ENCODE measurements at regions not wholly inside any gene's neighbourhood (a gene's known extent, or its start where the extent isn't known, plus 50 kb on each side); places are given as distances from the start of the nearest gene placed in this dataset.
"Not testable (repeated sequence)": the region's sequence is repeated elsewhere in the genome, so short reads cannot be mapped to it uniquely, and the experiment has no call there.

DNA sequence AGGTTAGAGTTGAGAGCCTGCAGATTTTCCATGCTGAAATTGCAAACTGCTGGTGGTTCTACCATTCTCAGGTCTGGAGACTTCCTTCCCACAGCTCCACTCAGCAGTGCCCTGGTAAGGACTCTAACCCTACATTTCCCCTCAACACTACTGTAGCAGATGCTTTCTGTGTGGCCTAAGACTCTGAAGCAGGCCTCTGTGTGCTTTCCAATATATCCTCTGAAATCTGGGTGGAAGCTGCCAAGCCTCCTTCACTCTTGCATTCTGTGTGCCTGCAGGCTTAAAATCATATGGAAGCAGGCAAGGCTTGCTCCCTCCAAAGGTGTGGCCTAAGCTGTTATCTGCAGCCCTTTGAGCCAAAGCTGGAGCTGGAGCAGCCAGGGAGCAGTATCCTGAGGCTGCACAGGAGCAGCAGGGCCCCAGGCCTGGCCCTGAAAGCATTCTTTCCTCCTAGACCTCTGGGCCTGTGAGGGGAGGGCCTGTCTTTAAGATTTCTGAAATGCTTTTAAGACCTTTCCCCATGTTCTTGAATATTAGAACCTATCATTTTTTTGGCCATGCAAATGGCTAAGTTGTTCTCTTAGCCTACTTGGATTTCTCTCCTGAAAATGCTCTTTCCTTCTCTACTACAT lies 134.1 kb upstream of the TSHZ3 start:
- H3K9me3 ChIP-seq (ENCODE audit: control insufficient read depth in 1 of 2, low read length in 2 of 2) = peaks cover 0 to 3% of the 10 kb centered on the region in 2 donors

DNA sequence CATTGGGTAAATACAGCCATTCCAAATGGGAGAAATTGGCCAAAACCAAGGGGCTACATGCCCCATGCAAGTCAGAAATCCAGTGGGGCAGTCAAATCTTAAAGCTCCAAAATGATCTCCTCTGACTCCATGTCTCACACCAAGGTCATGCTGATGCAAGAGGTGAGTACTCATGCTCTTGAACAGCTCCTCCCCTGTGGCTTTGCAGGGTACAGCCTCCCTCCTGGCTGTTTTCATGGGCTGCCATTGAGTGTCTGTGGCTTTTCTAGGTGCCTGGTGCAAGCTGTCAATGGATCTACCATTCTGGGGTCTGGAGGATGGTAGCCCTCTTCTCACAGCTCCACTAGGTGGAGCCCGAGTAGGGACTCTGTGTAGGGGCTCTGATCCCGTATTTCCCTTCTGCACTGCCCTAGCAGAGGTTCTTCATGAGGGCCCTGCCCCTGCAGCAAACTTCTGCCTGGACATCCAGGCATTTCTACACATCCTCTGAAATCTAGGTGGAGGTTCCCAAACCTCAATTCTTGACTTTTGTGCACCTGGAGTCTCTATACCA lies 135.7 kb upstream of the TSHZ3 start:
- H3K4me1 ChIP-seq (ENCODE audit: control insufficient read depth in 1 of 2, insufficient read depth in 2 of 2, low read length in 2 of 2); H3K27me3 ChIP-seq (ENCODE audit: control insufficient read depth in 1 of 2, insufficient read depth in 2 of 2, low read length in 2 of 2); H3K9ac ChIP-seq (ENCODE audit: low read depth in 1 of 2, low read length in 2 of 2); H3K9me3 ChIP-seq (ENCODE audit: control insufficient read depth in 1 of 2, low read length in 2 of 2); H3K4me3 ChIP-seq (ENCODE audit: low read depth in 1 of 2, low read length in 2 of 2); H3K36me3 ChIP-seq (ENCODE audit: control insufficient read depth in 1 of 2, insufficient read depth in 2 of 2, low read length in 2 of 2); H3K27ac ChIP-seq (ENCODE audit: low read depth, low read length): not testable (repeated sequence)

More for the DNA sequence above, 134.1 kb upstream of the TSHZ3 start:
- no peak overlapping the region for H3K9ac ChIP-seq (ENCODE audit: low read depth in 1 of 2, low read length in 2 of 2)
- H3K36me3 ChIP-seq (ENCODE audit: control insufficient read depth in 1 of 2, insufficient read depth in 2 of 2, low read length in 2 of 2) = no peaks in the 10 kb centered on the region
- H3K4me3 ChIP-seq (ENCODE audit: low read depth in 1 of 2, low read length in 2 of 2) = no peak overlapping the region
- H3K4me1 ChIP-seq (ENCODE audit: control insufficient read depth in 1 of 2, insufficient read depth in 2 of 2, low read length in 2 of 2) = no peaks in the 10 kb centered on the region
- no peaks in the 10 kb centered on the region for H3K27me3 ChIP-seq (ENCODE audit: control insufficient read depth in 1 of 2, insufficient read depth in 2 of 2, low read length in 2 of 2)
- no peak overlapping the region for H3K27ac ChIP-seq (ENCODE audit: low read depth, low read length)

DNA sequence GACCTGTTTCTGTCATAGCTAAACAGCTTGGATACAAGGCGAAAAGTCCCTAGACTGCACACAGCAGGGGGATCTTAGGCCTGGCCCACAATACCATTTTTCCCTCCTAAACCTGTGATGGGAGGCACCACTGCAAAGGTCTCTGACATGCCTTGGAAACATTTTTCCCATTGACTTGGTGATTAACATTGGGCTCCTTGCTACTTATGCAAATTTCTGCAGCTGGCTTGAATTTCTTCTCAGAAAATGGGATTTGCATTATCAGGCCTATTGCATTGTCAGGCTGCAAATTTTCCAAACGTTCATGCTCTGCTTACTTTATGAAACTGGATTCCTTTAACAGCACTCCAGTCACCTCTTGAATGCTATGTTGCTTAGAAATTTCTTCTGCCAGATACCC lies 136.2 kb upstream of the TSHZ3 start:
- Histone ChIP-seq H3K4me3 (ENCODE audit: low read depth in 1 of 2, low read length in 2 of 2) (no peak overlapping the region), H3K4me1 (ENCODE audit: control insufficient read depth in 1 of 2, insufficient read depth in 2 of 2, low read length in 2 of 2) (no peaks in the 10 kb centered on the region), H3K9ac (ENCODE audit: low read depth in 1 of 2, low read length in 2 of 2) (no peak overlapping the region), H3K9me3 (ENCODE audit: control insufficient read depth in 1 of 2, low read length in 2 of 2) (peaks cover 0 to 3% of the 10 kb centered on the region in 2 donors), H3K27ac (ENCODE audit: low read depth, low read length) (no peak overlapping the region), H3K36me3 (ENCODE audit: control insufficient read depth in 1 of 2, insufficient read depth in 2 of 2, low read length in 2 of 2) (no peaks in the 10 kb centered on the region), H3K27me3 (ENCODE audit: control insufficient read depth in 1 of 2, insufficient read depth in 2 of 2, low read length in 2 of 2) (no peaks in the 10 kb centered on the region)

DNA sequence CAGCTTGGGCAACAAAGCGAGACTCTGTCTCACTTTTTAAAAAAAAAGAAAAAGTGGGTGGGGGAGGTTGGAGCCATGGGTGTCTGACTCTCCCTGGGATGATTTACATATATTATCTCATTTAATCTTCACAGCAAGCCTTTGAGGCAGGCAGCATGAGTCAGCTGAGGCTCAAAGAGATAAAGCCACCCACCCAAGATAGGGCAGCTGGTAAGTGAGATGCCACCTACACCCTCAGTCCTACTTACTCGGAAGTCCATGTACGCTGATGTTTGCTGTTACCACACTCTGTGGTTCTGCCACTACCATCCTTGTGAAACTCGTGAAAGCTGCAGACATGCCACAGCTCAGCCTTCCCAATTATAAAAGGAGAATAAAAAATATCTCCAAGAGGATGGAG lies 142.0 kb upstream of the TSHZ3 start:
- Histone ChIP-seq H3K27ac (ENCODE audit: low read depth, low read length) (no peak overlapping the region), H3K4me1 (ENCODE audit: control insufficient read depth in 1 of 2, insufficient read depth in 2 of 2, low read length in 2 of 2) (no peaks in the 10 kb centered on the region), H3K9me3 (ENCODE audit: control insufficient read depth in 1 of 2, low read length in 2 of 2) (no peaks in the 10 kb centered on the region), H3K36me3 (ENCODE audit: control insufficient read depth in 1 of 2, insufficient read depth in 2 of 2, low read length in 2 of 2) (no peaks in the 10 kb centered on the region), H3K4me3 (ENCODE audit: low read depth in 1 of 2, low read length in 2 of 2) (no peak overlapping the region), H3K9ac (ENCODE audit: low read depth in 1 of 2, low read length in 2 of 2) (no peak overlapping the region), H3K27me3 (ENCODE audit: control insufficient read depth in 1 of 2, insufficient read depth in 2 of 2, low read length in 2 of 2) (no peaks in the 10 kb centered on the region)

DNA sequence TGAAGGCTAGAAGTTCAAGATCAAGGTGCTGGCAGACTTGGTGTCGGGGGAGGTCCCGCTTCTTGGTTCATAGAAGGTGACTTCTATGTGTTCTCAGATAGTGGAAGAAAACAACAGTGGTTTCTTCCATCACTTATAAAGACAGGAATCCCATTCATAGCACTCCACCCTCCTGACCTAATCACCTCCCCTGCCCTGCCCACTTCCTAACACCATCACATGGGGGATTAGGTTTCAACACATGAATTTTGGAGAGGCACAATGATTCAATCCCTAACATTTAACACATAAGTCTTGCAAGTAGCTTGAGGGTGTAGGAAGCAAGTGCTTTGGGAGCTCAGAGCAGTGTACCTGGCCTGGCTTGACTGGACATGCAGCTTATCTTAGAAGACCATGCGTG lies 142.8 kb upstream of the TSHZ3 start:
- no peaks in the 10 kb centered on the region for H3K4me1 ChIP-seq (ENCODE audit: control insufficient read depth in 1 of 2, insufficient read depth in 2 of 2, low read length in 2 of 2)
- H3K27me3 ChIP-seq (ENCODE audit: control insufficient read depth in 1 of 2, insufficient read depth in 2 of 2, low read length in 2 of 2) = no peaks in the 10 kb centered on the region
- no peaks in the 10 kb centered on the region for H3K9me3 ChIP-seq (ENCODE audit: control insufficient read depth in 1 of 2, low read length in 2 of 2)
- H3K36me3 ChIP-seq (ENCODE audit: control insufficient read depth in 1 of 2, insufficient read depth in 2 of 2, low read length in 2 of 2) = no peaks in the 10 kb centered on the region
- H3K9ac ChIP-seq (ENCODE audit: low read depth in 1 of 2, low read length in 2 of 2) = no peak overlapping the region
- H3K4me3 ChIP-seq (ENCODE audit: low read depth in 1 of 2, low read length in 2 of 2) = no peak overlapping the region
- H3K27ac ChIP-seq (ENCODE audit: low read depth, low read length) = no peak overlapping the region

DNA sequence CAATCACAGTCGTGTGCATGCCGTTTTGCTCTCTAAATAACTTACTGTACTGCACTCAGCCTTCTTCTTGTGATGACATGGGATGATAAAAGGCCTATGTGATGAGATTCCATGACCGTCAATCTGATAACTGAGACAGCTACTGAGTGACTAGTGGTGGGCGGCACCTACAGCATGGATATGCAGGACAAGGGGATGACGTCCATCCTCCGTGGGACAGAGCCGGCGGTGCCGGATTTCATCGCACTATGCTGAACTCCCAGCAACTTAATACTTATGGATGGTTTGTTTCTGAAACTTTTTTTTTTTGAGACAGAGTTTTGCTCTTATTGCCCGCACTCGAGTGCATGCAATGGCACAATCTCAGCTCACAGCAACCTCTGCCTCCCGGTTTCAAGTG lies 146.8 kb upstream of the TSHZ3 start:
- H3K9ac ChIP-seq (ENCODE audit: low read depth in 1 of 2, low read length in 2 of 2) = no peak overlapping the region
- no peak overlapping the region for H3K27ac ChIP-seq (ENCODE audit: low read depth, low read length)
- no peaks in the 10 kb centered on the region for H3K9me3 ChIP-seq (ENCODE audit: control insufficient read depth in 1 of 2, low read length in 2 of 2)
- H3K36me3 ChIP-seq (ENCODE audit: control insufficient read depth in 1 of 2, insufficient read depth in 2 of 2, low read length in 2 of 2) = no peaks in the 10 kb centered on the region
- H3K4me1 ChIP-seq (ENCODE audit: control insufficient read depth in 1 of 2, insufficient read depth in 2 of 2, low read length in 2 of 2) = no peaks in the 10 kb centered on the region
- H3K4me3 ChIP-seq (ENCODE audit: low read depth in 1 of 2, low read length in 2 of 2) = no peak overlapping the region
- H3K27me3 ChIP-seq (ENCODE audit: control insufficient read depth in 1 of 2, insufficient read depth in 2 of 2, low read length in 2 of 2) = no peaks in the 10 kb centered on the region

DNA sequence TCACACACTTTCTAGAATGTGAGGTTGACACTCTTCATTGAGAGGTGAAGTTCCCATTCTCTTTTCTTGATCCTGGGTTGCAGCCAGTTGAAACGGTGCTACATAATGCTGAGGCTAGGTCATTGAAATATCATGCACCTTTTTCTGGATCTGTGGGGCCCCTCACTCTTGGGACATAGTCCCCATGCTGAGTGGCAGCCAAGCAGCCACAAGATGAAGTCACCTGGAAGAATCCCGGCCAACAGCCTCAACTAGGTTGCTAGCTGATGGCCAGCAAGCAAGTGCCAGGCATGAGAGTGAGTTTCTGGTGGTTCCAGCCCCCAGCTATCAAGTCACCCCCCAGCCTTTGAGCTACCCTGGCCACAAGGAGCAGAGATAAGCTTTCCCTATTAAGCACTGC lies 148.5 kb upstream of the TSHZ3 start:
- Histone ChIP-seq H3K27ac (ENCODE audit: low read depth, low read length) (no peak overlapping the region), H3K4me3 (ENCODE audit: low read depth in 1 of 2, low read length in 2 of 2) (no peak overlapping the region), H3K4me1 (ENCODE audit: control insufficient read depth in 1 of 2, insufficient read depth in 2 of 2, low read length in 2 of 2) (no peaks in the 10 kb centered on the region), H3K9me3 (ENCODE audit: control insufficient read depth in 1 of 2, low read length in 2 of 2) (no peaks in the 10 kb centered on the region), H3K36me3 (ENCODE audit: control insufficient read depth in 1 of 2, insufficient read depth in 2 of 2, low read length in 2 of 2) (no peaks in the 10 kb centered on the region), H3K9ac (ENCODE audit: low read depth in 1 of 2, low read length in 2 of 2) (no peak overlapping the region), H3K27me3 (ENCODE audit: control insufficient read depth in 1 of 2, insufficient read depth in 2 of 2, low read length in 2 of 2) (no peaks in the 10 kb centered on the region)

DNA sequence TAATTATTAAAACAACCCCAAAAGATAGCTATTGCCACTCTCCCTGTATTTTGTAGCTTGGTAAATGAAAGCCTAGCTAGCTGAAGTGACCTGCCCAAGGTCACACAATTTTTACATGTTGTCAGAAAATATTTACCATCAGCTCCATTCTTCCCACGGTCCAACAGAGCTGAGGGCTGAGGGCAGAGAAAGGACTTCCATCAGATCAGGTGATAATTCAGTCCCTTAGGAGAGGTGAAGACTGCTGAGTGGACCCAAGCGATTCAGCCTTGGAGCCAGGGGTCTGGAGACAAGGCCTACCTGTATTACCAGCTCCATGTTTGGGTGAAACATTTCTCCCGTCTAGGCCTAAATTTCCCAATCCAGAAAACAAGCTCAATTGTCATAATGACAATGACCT lies 149.5 kb upstream of the TSHZ3 start:
- Histone ChIP-seq H3K9me3 (ENCODE audit: control insufficient read depth in 1 of 2, low read length in 2 of 2) (no peaks in the 10 kb centered on the region), H3K36me3 (ENCODE audit: control insufficient read depth in 1 of 2, insufficient read depth in 2 of 2, low read length in 2 of 2) (no peaks in the 10 kb centered on the region), H3K9ac (ENCODE audit: low read depth in 1 of 2, low read length in 2 of 2) (no peak overlapping the region), H3K4me1 (ENCODE audit: control insufficient read depth in 1 of 2, insufficient read depth in 2 of 2, low read length in 2 of 2) (no peaks in the 10 kb centered on the region), H3K27me3 (ENCODE audit: control insufficient read depth in 1 of 2, insufficient read depth in 2 of 2, low read length in 2 of 2) (no peaks in the 10 kb centered on the region), H3K27ac (ENCODE audit: low read depth, low read length) (no peak overlapping the region), H3K4me3 (ENCODE audit: low read depth in 1 of 2, low read length in 2 of 2) (no peak overlapping the region)

DNA sequence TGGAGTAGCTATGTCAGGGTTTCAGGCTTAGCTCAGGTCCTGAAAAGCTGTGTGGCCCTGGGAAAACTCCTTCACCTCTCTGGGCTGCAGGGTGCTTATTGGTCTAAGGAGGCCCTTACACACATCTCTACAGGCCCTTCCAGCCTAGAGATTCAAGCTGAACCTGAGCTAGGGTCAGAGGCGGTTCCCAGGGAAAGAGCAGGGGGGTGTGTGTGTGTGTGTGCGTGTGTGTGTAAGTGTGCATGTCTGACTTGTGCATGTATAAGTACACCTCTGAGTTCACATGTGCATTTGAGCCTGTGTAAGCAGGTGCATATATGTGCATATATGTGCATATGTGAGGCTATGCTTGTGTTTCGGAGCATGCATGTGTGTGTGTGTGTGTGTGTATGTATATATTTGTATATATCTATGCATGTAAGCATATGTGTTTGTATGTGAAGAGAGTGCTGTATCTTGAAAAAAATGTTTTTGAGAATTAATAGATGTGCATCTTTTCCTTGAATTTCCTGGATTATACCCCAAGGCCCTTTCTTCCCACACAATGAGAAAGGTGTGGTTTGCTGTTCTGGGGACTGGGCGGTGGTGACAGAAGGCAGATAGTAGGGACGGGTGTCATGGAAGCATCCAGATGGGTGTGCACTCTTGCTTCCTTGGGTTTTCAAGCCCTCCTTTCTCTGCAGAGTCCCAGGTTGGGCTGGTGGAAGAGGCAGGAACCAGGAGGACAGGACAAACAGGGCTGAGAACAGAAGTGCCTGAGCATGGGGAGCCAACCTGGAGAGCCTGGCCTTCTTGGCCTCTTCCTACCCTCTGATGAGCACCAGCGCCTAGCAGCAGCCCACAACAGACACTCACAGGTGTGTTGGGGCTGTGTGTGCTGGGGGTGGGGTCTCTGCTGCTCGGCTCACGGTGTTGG lies 150.3 kb upstream of the TSHZ3 start:
- no peaks in the 10 kb centered on the region for H3K4me1 ChIP-seq (ENCODE audit: control insufficient read depth in 1 of 2, insufficient read depth in 2 of 2, low read length in 2 of 2)
- H3K9me3 ChIP-seq (ENCODE audit: control insufficient read depth in 1 of 2, low read length in 2 of 2) = no peaks in the 10 kb centered on the region
- no peak overlapping the region for H3K9ac ChIP-seq (ENCODE audit: low read depth in 1 of 2, low read length in 2 of 2)
- no peak overlapping the region for H3K27ac ChIP-seq (ENCODE audit: low read depth, low read length)
- H3K36me3 ChIP-seq (ENCODE audit: control insufficient read depth in 1 of 2, insufficient read depth in 2 of 2, low read length in 2 of 2) = no peaks in the 10 kb centered on the region
- H3K27me3 ChIP-seq (ENCODE audit: control insufficient read depth in 1 of 2, insufficient read depth in 2 of 2, low read length in 2 of 2) = no peaks in the 10 kb centered on the region
- H3K4me3 ChIP-seq (ENCODE audit: low read depth in 1 of 2, low read length in 2 of 2) = no peak overlapping the region

DNA sequence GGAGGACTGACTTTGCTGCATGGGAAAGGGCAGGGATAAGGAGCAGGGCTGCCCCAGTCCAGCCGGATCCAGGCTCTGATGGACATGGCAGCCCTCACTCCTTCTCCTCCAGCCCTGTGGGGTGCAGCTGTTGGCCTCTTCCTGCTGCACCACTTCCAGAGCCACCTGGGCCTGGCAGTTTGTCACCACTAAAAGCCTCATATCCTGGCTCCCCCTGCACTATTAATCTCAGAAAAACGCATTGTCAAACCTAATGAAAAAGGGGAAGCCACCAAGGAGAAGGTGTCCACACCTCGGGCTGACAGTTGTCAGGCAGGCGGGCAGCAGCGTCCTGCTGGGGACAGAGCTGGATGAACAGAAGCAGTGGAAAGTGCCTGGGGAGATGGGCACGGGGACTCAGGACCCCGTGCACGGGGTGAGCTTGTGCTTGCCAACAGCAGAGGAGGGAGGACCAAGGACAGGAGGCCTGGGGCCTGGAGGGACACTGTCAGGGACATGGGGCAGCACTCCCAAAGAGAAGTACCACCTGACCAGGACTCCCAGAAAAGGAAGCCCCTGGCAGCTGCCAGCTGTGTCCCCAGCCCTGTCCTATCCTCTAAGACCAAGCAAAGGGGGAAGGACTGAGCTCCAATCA lies 151.1 kb upstream of the TSHZ3 start:
- H3K9me3 ChIP-seq (ENCODE audit: control insufficient read depth in 1 of 2, low read length in 2 of 2) = no peaks in the 10 kb centered on the region
- H3K4me1 ChIP-seq (ENCODE audit: control insufficient read depth in 1 of 2, insufficient read depth in 2 of 2, low read length in 2 of 2) = no peaks in the 10 kb centered on the region
- no peak overlapping the region for H3K27ac ChIP-seq (ENCODE audit: low read depth, low read length)
- no peaks in the 10 kb centered on the region for H3K27me3 ChIP-seq (ENCODE audit: control insufficient read depth in 1 of 2, insufficient read depth in 2 of 2, low read length in 2 of 2)
- H3K36me3 ChIP-seq (ENCODE audit: control insufficient read depth in 1 of 2, insufficient read depth in 2 of 2, low read length in 2 of 2) = no peaks in the 10 kb centered on the region
- no peak overlapping the region for H3K4me3 ChIP-seq (ENCODE audit: low read depth in 1 of 2, low read length in 2 of 2)
- no peak overlapping the region for H3K9ac ChIP-seq (ENCODE audit: low read depth in 1 of 2, low read length in 2 of 2)

Data from duodenal mucosa (tissue), 2 donors.